ENCODE measurements at regions not wholly inside any gene's neighbourhood (a gene's known extent, or its start where the extent isn't known, plus 50 kb on each side); places are given as distances from the start of the nearest gene placed in this dataset.

GRCh38 chr5:156094001-156094400 is 233.0 kb upstream of the SGCD start:
- TF ChIP-seq CTCF (IDR thresholded peaks at IDR 0.05) (no peak), POLR2A (IDR thresholded peaks at IDR 0.05; ENCODE audit: low read length) (no peak), CEBPB (IDR thresholded peaks at IDR 0.05) (no peak), KDM5A (IDR thresholded peaks at IDR 0.05) (no peak)

All from A549 (cell line).